CD4-positive, alpha-beta T cell treated with Interleukin-4 for 1 hour (primary cell): ENCODE measurements at regions not wholly inside any gene's neighbourhood (a gene's known extent, or its start where the extent isn't known, plus 50 kb on each side); places are given as distances from the start of the nearest gene placed in this dataset.
A peak's percentile ranks its signal among the peaks of the same experiment; 100 is the strongest.

ENCODE experiments used
- DNase-seq, 2 donors: peaks; one replicate each; pipeline ENCODE4 v3.0.0-alpha.2; 2020 to 2022

DNA sequence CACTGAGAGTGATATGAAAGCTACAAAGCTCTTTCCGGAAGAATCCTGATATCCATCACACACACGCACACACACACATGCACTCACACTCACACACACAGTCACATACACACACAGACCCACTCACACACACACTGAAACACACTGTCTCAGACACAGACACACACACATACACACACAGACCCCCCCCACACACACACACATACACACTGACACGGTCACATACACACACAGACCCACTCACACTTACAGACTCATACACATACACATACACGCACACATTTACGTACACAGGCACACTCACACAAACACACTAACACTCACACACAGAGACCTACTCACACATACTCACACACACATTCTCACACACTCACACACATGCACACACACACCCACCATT is 58.6 kb downstream of the LIG4 start:
- DNase-seq = no peak

DNA sequence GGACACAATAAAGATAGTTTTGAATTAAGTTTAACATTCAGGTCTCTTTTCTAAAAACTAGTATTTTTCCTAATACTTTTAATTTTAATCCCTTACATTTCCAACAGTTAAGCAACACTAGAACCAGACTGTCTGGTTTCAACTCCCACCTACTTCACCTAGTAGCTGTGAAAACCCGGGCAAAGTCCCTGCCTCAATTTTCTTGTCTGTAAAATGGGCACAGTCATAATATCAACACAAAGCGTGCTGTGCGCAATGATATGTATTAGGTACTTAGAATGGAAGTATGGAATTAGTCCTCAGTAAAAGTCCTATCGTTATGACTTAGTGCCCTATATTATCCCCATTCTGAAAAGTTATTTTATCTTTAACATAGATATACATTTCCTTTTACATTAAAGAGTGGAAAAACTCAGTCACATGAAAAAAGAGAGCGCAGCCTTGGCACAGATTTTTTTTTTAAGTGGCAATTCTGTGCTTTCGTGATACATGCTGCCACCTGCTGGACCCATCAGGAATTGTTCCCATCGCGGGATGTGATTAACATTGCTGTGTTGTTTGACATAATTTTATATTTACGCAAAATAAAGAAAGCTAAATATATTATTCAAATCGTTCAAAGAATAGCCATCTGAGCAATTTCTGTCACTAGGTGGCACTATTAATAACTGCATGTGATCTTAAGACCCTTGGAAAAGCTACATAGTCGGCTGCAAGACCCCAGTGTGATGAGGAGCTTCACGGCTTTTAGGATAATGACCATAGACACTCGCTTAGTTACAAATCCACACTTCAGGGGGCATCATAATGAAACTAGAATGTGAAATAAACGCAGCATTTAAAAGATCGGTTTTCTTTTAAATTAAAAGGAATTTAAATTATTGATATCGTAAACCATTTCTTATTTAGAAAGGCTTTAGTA is 59.9 kb downstream of the LIG4 start:
- DNase-seq = peak; percentile 38 to 48

DNA sequence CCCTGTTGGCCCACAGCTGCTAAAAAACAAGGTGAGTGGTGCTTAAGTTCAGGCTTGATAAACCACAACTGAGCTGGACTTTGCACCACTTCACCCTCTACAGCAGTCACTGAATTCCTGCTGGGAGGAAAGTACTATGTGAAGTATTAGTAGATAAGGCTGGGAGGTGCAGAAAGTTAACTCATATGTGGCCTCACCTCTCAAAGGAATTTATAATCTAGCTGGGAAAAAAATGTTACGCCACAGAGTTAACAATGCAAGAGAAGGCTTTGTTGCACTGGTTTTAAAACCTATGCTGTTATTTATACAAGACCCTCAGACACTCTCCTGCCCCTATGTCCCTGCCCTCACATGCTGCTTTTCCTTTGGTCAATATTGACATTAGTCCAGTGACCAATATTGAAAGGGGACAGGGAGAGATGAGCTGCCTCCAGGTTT is 60.9 kb downstream of the LIG4 start:
- no peak for DNase-seq

DNA sequence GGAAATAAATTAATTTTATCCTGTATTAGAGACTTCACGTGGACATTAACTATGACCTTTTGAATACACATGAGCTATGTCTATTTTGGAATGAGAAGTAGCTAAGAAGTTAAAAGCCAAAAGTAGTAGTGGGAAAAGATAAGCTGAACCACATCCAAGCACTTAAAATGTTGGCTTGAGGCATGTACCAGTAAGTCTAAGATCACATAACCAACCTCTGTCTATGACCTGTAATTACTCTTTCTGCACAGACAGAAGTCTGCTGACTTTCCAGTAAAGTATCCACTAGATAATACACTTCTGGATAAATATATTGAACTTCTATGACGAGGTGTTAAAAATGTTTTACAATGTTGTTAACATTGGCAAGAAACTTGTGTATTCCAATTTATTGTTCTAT is 68.7 kb downstream of the LIG4 start:
- DNase-seq = no peak

DNA sequence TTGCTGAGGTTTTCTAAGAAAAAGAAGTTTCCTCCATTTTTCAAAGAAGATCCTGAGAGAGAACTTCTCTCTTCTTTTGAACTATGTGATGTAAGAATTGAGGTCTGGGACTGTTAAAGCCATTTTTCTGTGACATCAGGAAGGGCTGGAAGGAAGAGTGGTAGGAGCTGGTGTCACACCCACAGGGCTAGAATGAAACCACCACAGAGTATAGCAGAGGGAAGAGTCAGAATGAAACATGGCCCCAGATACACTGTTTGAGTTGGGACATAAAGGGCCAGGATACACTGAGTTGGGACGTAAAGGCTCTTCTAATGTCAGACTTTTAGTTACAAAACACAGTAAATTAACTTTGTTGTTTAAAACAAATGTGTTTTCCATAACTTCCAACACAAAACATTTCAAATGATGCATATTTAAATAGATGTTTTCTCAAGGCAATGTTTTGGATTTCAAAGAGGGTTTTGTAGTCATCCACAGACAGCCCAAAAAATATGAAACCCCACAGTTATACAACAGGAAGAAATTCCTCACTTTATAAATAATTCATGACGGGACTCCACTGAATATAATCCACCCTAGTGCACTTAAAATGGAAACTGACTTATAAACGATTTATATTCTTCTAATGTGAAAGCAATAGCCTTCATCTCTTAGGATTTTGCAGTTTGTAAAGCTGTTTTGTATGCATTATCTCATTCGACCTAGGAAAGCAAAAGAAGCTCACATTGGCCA is 72.5 kb downstream of the LIG4 start:
- DNase-seq = no peak

DNA sequence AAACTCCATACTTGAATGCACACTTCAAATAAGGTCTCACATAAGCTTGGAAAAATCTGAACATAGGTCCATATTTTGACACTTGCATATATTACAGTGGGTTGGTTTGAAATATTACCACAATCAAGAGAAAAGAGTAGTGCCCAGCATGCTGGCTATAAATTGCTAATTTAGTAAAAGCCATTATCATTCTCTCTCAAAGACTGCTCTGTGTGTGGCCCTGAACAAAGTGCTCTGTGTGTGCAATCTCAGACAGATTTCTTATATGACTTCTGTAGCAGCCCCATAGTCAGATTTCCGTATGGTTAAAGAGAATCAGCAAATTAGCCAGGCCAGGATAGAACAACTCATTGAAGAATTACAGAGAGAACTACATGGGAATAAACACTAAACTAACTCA is 78.2 kb downstream of the LIG4 start:
- DNase-seq = no peak

DNA sequence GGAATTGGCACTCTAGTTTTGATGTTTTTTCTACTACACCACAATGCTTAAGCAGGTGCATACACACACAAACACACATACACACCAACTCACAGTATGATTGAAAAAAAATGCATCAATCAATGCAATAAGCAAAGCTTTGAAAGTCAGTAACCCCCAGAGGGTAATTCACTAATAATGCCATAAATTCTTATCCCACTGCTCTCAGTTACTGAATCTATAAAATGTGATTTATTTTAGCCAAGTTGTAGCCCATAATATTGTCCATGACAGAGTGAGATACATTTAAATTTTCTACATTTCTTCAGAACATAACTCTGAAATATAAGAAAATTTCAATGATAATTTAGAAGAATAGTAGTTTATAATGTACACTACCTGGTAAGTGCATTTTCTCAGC is 87.9 kb downstream of the LIG4 start:
- DNase-seq = no peak

DNA sequence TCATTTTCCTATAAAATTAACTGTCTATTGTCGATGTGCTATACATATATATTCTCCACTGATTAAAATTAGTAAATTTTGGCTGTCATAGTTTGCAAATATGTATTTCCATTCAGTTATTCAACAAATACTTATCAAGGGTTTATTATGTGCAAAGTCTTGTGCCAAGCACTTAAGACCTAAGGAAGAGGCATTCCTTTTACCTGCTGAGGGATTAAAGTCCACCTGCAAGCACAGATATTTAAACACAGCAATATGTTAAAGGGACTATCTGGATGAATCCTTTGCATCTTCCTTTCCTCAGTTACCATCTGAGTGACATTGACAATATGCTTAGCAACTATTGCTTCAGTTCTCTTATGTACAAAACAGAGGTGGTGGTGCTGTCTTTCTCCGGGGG is 89.3 kb downstream of the LIG4 start:
- DNase-seq = no peak

DNA sequence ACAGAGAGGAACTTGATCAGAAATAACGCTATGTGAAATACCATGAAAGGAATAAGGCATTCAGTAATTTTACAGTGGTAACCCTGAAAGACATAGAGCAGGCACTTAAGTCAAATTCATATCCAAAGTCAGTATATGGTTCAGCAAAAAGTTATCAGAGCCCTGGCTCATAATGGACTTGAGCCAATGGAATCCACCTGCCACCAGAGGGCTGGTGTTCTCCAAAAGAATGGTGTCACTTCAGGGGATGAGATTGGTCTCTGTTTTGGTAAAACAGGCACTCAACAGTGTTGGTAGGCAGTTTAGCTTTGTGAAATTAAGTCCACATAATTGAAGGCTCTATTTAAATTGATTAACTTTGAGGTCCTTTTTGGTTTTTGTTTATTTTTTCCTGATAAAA is 93.9 kb downstream of the LIG4 start:
- DNase-seq = no peak

DNA sequence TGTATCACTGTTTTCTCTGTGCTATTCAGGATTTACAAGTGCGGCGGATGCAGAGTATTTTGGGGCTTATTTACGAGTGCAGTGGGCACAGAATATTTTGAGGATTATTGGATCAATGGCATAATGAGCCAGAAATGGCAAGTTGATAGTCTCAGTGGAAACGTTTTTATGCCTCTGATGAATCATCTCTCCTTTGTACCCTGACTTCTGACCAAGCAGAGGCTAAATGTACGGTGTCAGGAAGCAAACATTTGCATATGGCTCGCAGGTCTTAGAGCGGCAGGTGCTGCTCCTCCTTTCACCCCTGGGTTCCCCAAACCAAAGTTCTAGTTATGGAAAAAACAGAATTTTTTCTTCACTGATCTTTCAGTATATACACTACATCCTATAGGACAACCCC is 94.5 kb downstream of the LIG4 start:
- DNase-seq = no peak

DNA sequence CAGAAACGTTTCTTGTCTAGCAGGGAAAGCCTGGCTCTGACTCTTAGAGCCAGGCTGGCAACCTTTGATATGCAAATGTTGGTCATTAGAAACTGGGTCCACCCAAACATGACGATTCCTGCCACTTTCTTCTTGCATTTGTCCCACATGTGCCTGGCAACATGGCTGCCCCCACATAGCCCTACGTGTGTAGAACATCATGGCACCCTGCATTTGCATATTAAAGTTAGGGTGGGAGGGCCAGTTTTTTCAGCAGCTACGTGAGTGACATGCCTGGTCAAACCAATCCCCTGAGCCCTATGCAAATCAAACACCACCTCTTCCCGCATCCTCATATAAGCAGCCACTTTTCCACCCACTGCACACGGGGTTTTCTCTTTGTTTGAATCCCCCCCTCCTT is 95.0 kb downstream of the LIG4 start:
- DNase-seq = no peak

DNA sequence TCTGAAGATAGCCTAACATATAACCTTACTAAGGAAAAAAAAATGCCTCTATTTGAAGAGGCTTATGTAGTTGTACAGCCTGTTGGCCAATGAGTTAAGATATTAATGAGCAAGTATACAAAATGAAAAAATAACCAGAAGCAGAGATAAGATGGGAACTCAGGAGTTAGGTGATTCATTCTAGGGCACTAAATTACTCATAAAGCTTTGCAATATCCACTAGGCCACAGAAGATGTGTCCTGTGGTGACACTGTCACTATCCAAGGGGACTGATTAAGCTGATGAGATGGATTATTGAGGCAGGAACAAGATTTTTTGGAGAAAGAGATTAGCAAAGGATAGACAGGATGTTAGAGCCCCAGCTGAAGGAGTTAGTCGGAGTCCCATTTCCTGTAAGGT is 99.6 kb downstream of the LIG4 start:
- DNase-seq = no peak

DNA sequence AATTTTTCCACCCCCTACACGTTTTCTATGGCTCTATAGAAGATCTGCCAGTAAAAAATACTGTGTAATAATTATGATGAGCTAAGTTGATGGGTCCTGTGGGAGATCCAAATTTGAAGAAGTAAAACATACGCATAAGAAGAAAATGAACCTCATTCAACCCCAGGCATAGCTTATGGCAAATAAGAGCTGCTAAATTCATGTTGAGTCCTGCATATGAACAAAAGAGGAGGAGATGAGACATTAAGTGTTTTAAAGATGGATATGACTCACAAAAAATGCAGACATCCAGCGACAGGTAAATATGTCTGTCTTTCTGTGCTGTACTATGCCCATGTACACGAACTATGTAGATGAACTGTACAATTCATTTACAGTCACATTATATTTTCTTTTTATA is 101.9 kb downstream of the LIG4 start:
- DNase-seq = no peak

DNA sequence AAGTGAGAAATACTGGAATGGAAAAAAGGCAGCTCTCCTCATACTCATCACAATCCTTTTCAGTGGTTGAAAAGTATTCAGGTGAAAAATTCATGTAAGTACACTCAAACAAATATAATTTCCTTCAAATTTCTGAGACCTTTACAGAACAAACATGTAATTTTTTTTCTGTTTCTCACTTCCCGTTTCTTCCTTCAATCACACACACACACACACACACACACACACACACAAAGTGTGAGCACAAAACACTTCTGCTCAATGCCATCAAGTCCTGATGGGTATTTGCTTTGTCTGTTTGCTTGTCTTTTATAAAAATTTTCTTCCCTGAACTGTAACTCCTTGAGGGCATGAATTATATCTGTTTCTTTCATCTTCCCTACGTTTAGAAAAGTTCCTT is 110.6 kb downstream of the LIG4 start:
- DNase-seq = no peak

DNA sequence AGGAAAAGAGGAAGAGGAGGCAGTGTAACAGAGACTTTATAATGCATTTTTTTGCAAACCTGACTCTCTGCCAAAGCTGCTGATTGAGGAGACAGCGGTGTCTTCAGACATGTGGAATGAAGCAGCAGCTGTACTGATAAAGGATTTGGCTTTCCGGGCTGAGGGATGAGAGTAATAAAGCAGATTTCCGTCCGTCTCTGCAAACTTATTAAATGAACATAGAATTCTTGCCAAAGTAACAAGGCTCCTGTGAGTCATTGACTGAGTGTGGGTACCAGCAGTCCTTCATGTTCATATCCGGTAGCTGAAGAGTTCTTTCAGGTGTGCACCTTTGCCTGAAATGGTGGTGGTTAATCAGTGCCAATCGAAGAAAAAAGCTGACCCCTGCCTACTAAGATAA is 112.6 kb downstream of the LIG4 start:
- no peak for DNase-seq

DNA sequence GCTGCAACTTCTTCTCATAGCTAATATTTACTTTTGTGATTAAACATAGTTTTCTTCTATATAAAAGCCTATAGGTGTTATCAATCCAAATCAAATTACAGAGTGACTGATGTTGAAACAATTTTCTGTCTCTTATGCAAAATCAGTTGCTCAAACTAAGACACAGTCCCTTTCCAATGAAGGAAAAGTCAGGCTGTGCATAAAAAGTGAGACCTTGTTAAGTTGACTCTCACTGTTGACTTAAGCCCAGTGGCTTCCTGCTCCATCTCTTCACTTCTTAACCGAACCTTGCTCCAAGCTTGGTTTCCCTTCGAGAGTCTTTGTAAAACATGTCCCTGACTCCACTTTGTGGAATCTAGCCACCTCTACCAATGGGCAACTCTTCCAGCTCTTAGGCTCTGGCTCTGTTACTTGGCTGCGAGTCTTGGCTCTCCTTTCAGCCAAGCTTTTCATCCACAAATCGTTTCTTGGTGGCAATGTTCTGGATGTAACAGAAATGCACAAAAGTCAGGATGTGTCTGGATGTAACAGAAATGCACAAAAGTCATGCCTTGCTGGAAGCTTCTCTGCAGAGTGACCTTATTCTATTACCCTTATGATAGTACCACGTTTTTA is 118.9 kb downstream of the LIG4 start:
- DNase-seq = no peak

DNA sequence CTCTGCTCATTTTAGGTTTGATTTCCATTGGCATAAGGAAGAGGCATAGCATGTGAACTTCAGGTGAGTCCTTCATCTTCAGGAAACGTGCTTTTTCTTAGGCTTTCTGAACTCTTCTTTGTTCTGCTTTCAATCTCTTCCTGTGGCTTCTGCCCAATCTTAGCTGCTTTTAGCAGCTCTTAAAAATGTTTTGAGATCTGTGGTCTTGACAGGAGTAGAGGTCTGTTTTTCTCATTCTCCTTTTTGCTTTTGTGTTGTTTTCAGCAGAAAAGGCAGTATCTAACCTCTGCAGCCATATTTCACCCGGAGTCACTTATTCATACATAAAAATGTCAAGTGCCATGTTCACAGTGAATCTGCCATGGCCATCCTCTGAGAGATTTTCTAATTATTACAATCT is 120.3 kb downstream of the LIG4 start:
- DNase-seq = no peak

DNA sequence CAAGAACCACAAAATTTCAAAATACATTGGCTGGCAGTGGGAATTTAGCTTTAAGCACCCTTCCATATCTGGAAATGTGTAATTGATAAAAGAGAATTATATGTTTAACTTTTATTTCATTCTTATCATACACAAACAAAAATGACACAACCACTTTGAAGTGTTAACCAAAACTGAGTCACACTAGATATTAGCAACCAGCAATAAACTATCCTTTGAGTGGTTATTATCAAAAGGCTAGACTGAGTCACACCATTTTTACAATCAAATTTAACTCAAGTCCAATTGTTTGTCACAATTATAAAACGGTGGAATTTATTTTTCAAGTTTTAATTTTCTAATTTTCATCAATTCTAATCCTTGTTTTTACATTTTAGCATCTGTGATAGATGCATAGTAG is 121.7 kb downstream of the LIG4 start:
- no peak for DNase-seq

DNA sequence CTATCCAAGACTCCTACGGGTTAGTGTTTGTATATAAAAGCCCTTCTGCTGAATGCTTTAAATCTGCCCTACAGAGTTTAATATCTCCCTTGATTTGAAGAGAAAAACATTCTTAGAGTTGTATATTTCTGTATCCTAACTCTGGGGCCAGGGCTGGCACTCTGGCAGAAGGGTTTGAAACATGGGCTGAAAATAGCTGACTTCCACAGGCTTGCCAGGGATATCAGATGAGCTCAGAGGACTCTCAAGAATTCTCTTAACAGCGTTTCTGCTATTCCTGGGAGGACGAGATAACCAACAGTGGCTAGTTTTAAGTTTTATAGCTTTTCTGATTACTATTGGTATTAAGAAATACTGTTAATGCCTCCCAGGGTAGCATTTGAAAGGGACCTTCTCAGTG is 127.5 kb downstream of the LIG4 start:
- DNase-seq = no peak

DNA sequence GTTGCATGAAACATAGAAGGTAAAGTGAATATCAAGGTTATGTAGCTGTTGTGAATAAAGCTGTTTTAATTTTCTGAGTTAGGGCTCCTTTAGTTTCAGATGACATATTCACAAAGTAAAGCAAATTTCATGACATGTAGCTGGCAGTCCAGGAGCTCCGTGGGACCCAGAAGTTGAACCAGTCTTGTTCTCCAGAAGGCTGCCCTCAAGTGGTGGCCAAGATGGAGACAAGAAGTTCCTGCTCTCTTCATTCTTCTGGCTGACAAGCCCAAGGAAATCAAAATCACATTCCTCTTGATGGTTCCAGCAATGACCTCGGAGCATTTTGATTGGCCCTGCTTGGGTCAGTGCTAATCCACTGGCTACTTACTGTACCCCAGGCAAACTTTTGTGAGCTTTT is 128.7 kb downstream of the LIG4 start:
- DNase-seq = no peak

DNA sequence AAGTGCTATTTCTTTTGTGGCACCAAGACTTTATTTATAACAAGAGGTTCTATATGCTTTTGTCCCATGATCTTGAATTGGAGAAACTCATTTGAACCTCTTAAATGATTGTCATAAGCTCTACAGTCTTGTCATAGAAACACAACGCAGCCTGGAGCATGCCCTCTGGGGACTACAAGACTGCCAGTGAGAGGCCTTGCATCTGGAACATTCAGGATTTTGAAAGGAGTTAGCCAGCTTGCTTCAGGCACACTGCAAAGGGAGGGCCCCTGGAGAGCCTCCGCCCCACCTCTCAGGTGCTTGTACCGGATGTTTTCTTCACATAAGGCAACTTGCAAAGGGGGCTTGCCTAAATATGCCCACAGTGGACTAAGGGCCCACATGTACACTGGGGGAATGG is 130.5 kb downstream of the LIG4 start:
- no peak for DNase-seq

DNA sequence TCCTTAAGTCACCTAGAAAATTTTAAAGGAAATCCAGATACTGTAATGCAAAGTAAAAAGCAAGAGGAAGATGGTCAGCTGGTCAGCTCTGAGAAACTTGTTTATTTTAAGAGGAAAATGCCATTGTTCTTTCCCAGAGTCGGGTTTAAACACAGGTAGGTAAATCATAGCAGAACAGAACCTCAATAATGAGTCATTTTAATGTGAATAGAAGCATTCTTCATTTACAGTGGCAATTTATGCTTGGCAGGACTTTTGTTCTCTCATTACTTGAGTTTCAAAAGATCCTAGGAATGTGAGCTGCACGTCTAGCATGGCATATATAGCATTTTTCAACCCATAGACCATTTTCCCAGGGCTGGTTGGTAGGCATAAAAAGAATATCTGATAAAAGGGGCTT is 132.3 kb downstream of the LIG4 start:
- DNase-seq = no peak

DNA sequence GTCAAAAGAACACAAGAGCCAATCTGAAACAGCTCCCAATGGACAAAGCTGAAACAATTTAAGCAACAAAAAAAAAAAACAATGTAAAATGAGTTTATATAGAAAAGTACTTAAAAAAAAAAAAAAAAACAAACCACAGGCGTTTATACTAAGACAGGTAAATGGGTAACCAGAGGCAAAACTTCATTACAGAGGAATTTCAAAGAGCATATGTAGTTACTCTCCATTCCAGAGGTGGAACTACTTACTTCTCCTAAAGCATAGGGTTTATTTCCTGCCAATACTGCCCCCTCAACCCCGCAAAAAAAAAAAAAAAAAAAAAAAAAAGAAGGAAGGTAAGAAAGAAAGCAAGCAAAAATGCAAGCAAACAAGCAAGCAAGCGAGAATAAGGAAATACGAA is 132.9 kb downstream of the LIG4 start:
- DNase-seq = no peak

DNA sequence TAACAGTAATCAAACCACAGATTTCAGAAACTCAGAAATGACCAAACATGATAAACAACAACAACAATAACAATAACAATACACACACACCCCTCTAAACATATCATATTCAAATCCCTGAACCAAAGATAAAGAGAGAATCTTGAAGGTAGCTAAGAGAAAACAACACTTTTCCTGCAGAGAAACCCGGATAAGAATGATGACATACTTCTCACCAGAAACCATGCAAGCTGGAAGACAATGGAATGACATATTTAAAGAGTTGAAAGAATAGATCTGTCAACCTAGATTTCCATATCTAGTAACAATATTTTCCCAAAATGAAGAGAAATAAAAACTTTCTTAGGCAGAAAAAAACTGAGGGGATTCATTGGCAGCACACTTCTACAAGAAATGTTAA is 138.1 kb downstream of the LIG4 start:
- DNase-seq = no peak
